PC-3 (cell line): ENCODE measurements at regions not wholly inside any gene's neighbourhood (a gene's known extent, or its start where the extent isn't known, plus 50 kb on each side); places are given as distances from the start of the nearest gene placed in this dataset.
"Not testable (repeated sequence)": the region's sequence is repeated elsewhere in the genome, so short reads cannot be mapped to it uniquely, and the experiment has no call there.

Source experiments
- ATAC-seq: fragments of 200-7000 bp; cut with Tn5 transposase; 2 replicates; pipeline ENCODE4 v1.9.1; 2020; ENCODE audit warnings: mild to moderate bottlenecking, moderate library complexity
- BruUV-seq: library from RNA; stranded (reverse); fragments of 400-500 nt; replicated peaks from 2 replicates; lab custom pipeline; 2021; lab: Mats Ljungman, UMichigan
- CTCF ChIA-PET: fragments of 300-600 bp; sonication (Branson Sonifier 250); formaldehyde crosslinking; loops from one replicate; lab custom pipeline; 2022; ENCODE audit warnings: antibody characterized with exemption; lab: Charles Lee
- POLR2A ChIA-PET: fragments of 300-600 bp; sonication (Branson Sonifier 250); formaldehyde crosslinking; loops from one replicate; lab custom pipeline; 2022; ENCODE audit warnings: antibody characterized with exemption; ENCODE audit not compliant: unreplicated experiment; lab: Charles Lee
- DNase-seq: peaks from one replicate; pipeline ENCODE4 v3.0.0-alpha.2; 2015
- H2AFZ ChIP-seq: fragments of 300-600 bp; sonication (generic); 2 replicates; pipeline ENCODE4 v1.6.0; 2016; ENCODE audit warnings: antibody characterized with exemption, low read length
- H3F3A ChIP-seq: fragments of 300-600 bp; sonication (generic); one replicate; pipeline ENCODE4 v1.6.0; 2017; ENCODE audit warnings: antibody characterized with exemption, low read length, control low read depth, mild to moderate bottlenecking; ENCODE audit not compliant: unreplicated experiment
- H3K27ac ChIP-seq: fragments of 300-600 bp; sonication (generic); 2 replicates; pipeline ENCODE4 v1.5.1; 2016; ENCODE audit warnings: mild to moderate bottlenecking, low read length
- H3K27me3 ChIP-seq: fragments of 300-600 bp; sonication (generic); 2 replicates; pipeline ENCODE4 v1.6.1; 2016; ENCODE audit warnings: low read length, mixed read lengths
- H3K36me3 ChIP-seq: fragments of 300-600 bp; sonication (generic); 2 replicates; pipeline ENCODE4 v1.6.1; 2016; ENCODE audit warnings: low read depth, mixed run types, low read length, mixed read lengths
- H3K4me1 ChIP-seq: fragments of 300-600 bp; sonication (generic); 2 replicates; pipeline ENCODE4 v1.5.1; 2016; ENCODE audit warnings: low read length; ENCODE audit not compliant: insufficient read depth
- H3K4me2 ChIP-seq: fragments of 300-600 bp; sonication (generic); 2 replicates; pipeline ENCODE4 v1.6.0; 2016; ENCODE audit warnings: low read length
- H3K4me3 ChIP-seq: fragments of 300-600 bp; sonication (generic); 2 replicates; pipeline ENCODE4 v1.5.1; 2016; ENCODE audit warnings: mild to moderate bottlenecking, low read length, mixed read lengths
- H3K79me2 ChIP-seq: fragments of 300-600 bp; sonication (generic); 2 replicates; pipeline ENCODE4 v1.6.1; 2017; ENCODE audit warnings: low read length, mixed read lengths
- H3K9ac ChIP-seq: fragments of 300-600 bp; sonication (generic); 2 replicates; pipeline ENCODE4 v1.6.0; 2016; ENCODE audit warnings: mild to moderate bottlenecking, low read length
- H3K9me2 ChIP-seq: fragments of 300-600 bp; sonication (generic); replicated peaks from 2 replicates; pipeline ENCODE4 v1.6.1; 2016; ENCODE audit warnings: mixed run types, low read length, mixed read lengths
- H3K9me3 ChIP-seq: fragments of 300-600 bp; sonication (generic); 2 replicates; pipeline ENCODE4 v1.6.1; 2016; ENCODE audit warnings: low read length, mixed read lengths
- H4K20me1 ChIP-seq: fragments of 300-600 bp; sonication (generic); 2 replicates; pipeline ENCODE4 v1.6.1; 2016; ENCODE audit warnings: low read length, mixed read lengths
- CTCF ChIP-seq: fragments of 300-600 bp; sonication (generic); conservative IDR thresholded peaks from 2 replicates; pipeline ENCODE4 v1.5.1; 2017; ENCODE audit warnings: antibody characterized with exemption, low read depth, mild to moderate bottlenecking, low read length
- EZH2 ChIP-seq: fragments of 300-600 bp; sonication (generic); IDR thresholded peaks from one replicate; pipeline ENCODE4 v1.6.1; 2017; ENCODE audit warnings: antibody characterized with exemption, mild to moderate bottlenecking, low read length; ENCODE audit not compliant: unreplicated experiment
- EZH2phosphoT487 ChIP-seq: fragments of 300-600 bp; sonication (generic); IDR thresholded peaks from 2 replicates; pipeline ENCODE4 v1.6.1; 2018; ENCODE audit warnings: mild to moderate bottlenecking, antibody characterized with exemption, low read length, borderline replicate concordance
- intact Hi-C: fragments of 100-400 bp; cut with micrococcal nuclease; formaldehyde crosslinking; loops from 2 replicates; pipeline ENCODE4 v1.9.0; 2023

- peak overlapping the region; percentile 46; the same call in 1 of the 2 replicates for H3K4me2 ChIP-seq
- no peak overlapping the region for H3K9ac ChIP-seq
- no peaks in the 10 kb centered on the region for H3F3A ChIP-seq
- H3K9me2 ChIP-seq = no peaks in the 10 kb centered on the region
- peak overlapping the region; percentile 32 for H3K4me3 ChIP-seq
- H3K36me3 ChIP-seq = no peaks in the 10 kb centered on the region
- peak overlapping the region; percentile 45; the same call in 1 of the 2 replicates for H2AFZ ChIP-seq
- H4K20me1 ChIP-seq = no peaks in the 10 kb centered on the region
- DNase-seq (no peak), ATAC-seq (no peak)
- POLR2A ChIA-PET = no interaction called here
- intact Hi-C loops = no loop called here
- no peaks in the 10 kb centered on the region for H3K9me3 ChIP-seq
- H3K27me3 ChIP-seq = no peaks in the 10 kb centered on the region
- H3K4me1 ChIP-seq = no peaks in the 10 kb centered on the region
- no TSS peak for BruUV-seq
- no peaks in the 10 kb centered on the region for H3K79me2 ChIP-seq
- no peak for TF ChIP-seq EZH2phosphoT487
- no peak for TF ChIP-seq CTCF
- no peak for TF ChIP-seq EZH2
- CTCF ChIA-PET = no interaction called here
- H3K27ac ChIP-seq = no peak overlapping the region
Measured at GRCh38 chr15:92733934-92734521, 78.5 kb upstream of the FAM174B start.

- H3K9me2 ChIP-seq, DNase-seq, H3K4me2 ChIP-seq, intact Hi-C loops, H3K9me3 ChIP-seq, H3K27ac ChIP-seq, H2AFZ ChIP-seq, H3K79me2 ChIP-seq, H3K27me3 ChIP-seq, ATAC-seq, CTCF ChIA-PET, BruUV-seq, H3F3A ChIP-seq, H3K4me3 ChIP-seq, H3K4me1 ChIP-seq, H3K36me3 ChIP-seq, H3K9ac ChIP-seq, POLR2A ChIA-PET, H4K20me1 ChIP-seq: not testable (repeated sequence)
Measured at GRCh38 chr15:92739246-92739645, 83.7 kb upstream of the FAM174B start.

GRCh38 chr15:92745845-92746271, 90.3 kb upstream of the FAM174B start:
- Histone ChIP-seq H4K20me1 (no peaks in the 10 kb centered on the region), H2AFZ (no peak overlapping the region), H3K4me2 (no peak overlapping the region), H3K36me3 (no peaks in the 10 kb centered on the region), H3K9me3 (no peaks in the 10 kb centered on the region), H3K9me2 (no peaks in the 10 kb centered on the region), H3K27ac (no peak overlapping the region), H3K27me3 (no peaks in the 10 kb centered on the region), H3K79me2 (no peaks in the 10 kb centered on the region), H3F3A (no peaks in the 10 kb centered on the region), H3K4me1 (no peaks in the 10 kb centered on the region), H3K4me3 (no peak overlapping the region), H3K9ac (no peak overlapping the region)
- DNase-seq (no peak), ATAC-seq (no peak)
- ChIA-PET POLR2A (no interaction called here), CTCF (no interaction called here)
- no peak for TF ChIP-seq EZH2
- TF ChIP-seq EZH2phosphoT487 = no peak
- no peak for TF ChIP-seq CTCF
- intact Hi-C loops = no loop called here
- no TSS peak for BruUV-seq
